H9 (cell line): ENCODE measurements at regions not wholly inside any gene's neighbourhood (a gene's known extent, or its start where the extent isn't known, plus 50 kb on each side); places are given as distances from the start of the nearest gene placed in this dataset.
"Not testable (repeated sequence)": the region's sequence is repeated elsewhere in the genome, so short reads cannot be mapped to it uniquely, and the experiment has no call there.

Experiments used
- DNase-seq: peaks from one replicate; pipeline ENCODE4 v3.0.0-alpha.2; 2017
- H2AFZ ChIP-seq: one replicate; pipeline ENCODE4 v1.6.1; 2013; ENCODE audit warnings: mild to moderate bottlenecking, low read length, control low read depth, moderate library complexity
- H2AK5ac ChIP-seq: 2 replicates; pipeline ENCODE4 v1.6.1; 2013; ENCODE audit warnings: low read length, control low read depth, mixed read lengths; ENCODE audit not compliant: insufficient read length
- H2BK120ac ChIP-seq: one replicate; pipeline ENCODE4 v1.6.1; 2013; ENCODE audit warnings: low read depth, mild to moderate bottlenecking, low read length, control low read depth, inconsistent platforms; ENCODE audit not compliant: poor library complexity, severe bottlenecking
- H2BK12ac ChIP-seq: 2 replicates; pipeline ENCODE4 v1.6.1; 2013; ENCODE audit warnings: low read length, control low read depth, mixed read lengths, low read depth; ENCODE audit not compliant: insufficient read length
- H2BK15ac ChIP-seq: 2 replicates; pipeline ENCODE4 v1.6.1; 2013; ENCODE audit warnings: low read depth, low read length, control low read depth
- H2BK20ac ChIP-seq: one replicate; pipeline ENCODE4 v1.6.1; 2013; ENCODE audit warnings: low read depth, mild to moderate bottlenecking, low read length, control low read depth, inconsistent platforms; ENCODE audit not compliant: poor library complexity, severe bottlenecking
- H2BK5ac ChIP-seq: 2 replicates; pipeline ENCODE4 v1.6.1; 2013; ENCODE audit warnings: low read length, control low read depth, mixed read lengths; ENCODE audit not compliant: insufficient read length
- H3K14ac ChIP-seq: 2 replicates; pipeline ENCODE4 v1.6.1; 2013; ENCODE audit warnings: low read length, control low read depth; ENCODE audit not compliant: insufficient read depth
- H3K18ac ChIP-seq: 2 replicates; pipeline ENCODE4 v1.6.1; 2013; ENCODE audit warnings: low read depth, mild to moderate bottlenecking, mixed read lengths, low read length, control low read depth; ENCODE audit not compliant: insufficient read length
- H3K23ac ChIP-seq: 2 replicates; pipeline ENCODE4 v1.6.1; 2013; ENCODE audit warnings: low read length, control low read depth, mixed read lengths, low read depth; ENCODE audit not compliant: insufficient read length
- H3K23me2 ChIP-seq: 2 replicates; pipeline ENCODE4 v1.6.1; 2013; ENCODE audit warnings: low read depth, mild to moderate bottlenecking, mixed read lengths, low read length, control low read depth; ENCODE audit not compliant: insufficient read length, poor library complexity, severe bottlenecking
- H3K27ac ChIP-seq: 2 replicates; pipeline ENCODE4 v1.5.1; 2013; ENCODE audit warnings: low read length, control low read depth, mixed read lengths, low read depth; ENCODE audit not compliant: insufficient read length
- H3K27me3 ChIP-seq: 2 replicates; pipeline ENCODE4 v1.6.1; 2013; ENCODE audit warnings: low read length, control low read depth, inconsistent platforms; ENCODE audit not compliant: insufficient read depth
- H3K4ac ChIP-seq: 2 replicates; pipeline ENCODE4 v1.6.1; 2013; ENCODE audit warnings: low read depth, mild to moderate bottlenecking, control low read depth, inconsistent platforms, low read length, moderate library complexity
- H3K4me1 ChIP-seq: 2 replicates; pipeline ENCODE4 v1.6.1; 2013; ENCODE audit warnings: low read length, control low read depth, inconsistent platforms; ENCODE audit not compliant: insufficient read depth
- H3K4me2 ChIP-seq: 2 replicates; pipeline ENCODE4 v1.6.1; 2013; ENCODE audit warnings: low read length, control low read depth, mixed read lengths; ENCODE audit not compliant: insufficient read length, insufficient read depth
- H3K56ac ChIP-seq: 2 replicates; pipeline ENCODE4 v1.6.1; 2013; ENCODE audit warnings: low read depth, mild to moderate bottlenecking, mixed read lengths, low read length, control low read depth; ENCODE audit not compliant: insufficient read length
- H3K79me1 ChIP-seq: 2 replicates; pipeline ENCODE4 v1.6.1; 2013; ENCODE audit warnings: low read depth, mild to moderate bottlenecking, moderate library complexity, low read length, control low read depth, inconsistent platforms; ENCODE audit not compliant: insufficient read depth, poor library complexity, severe bottlenecking
- H3K79me2 ChIP-seq: 2 replicates; pipeline ENCODE4 v1.6.1; 2013; ENCODE audit warnings: low read length, control low read depth, inconsistent platforms; ENCODE audit not compliant: insufficient read depth
- H3K9ac ChIP-seq: 2 replicates; pipeline ENCODE4 v1.6.1; 2013; ENCODE audit warnings: low read length, control low read depth, mixed read lengths; ENCODE audit not compliant: insufficient read length; ENCODE audit errors: extremely low read depth
- H3K9me3 ChIP-seq: one replicate; pipeline ENCODE4 v1.6.1; 2013; ENCODE audit warnings: low read depth, low read length, inconsistent platforms; ENCODE audit not compliant: control insufficient read depth
- H3T11ph ChIP-seq: one replicate; pipeline ENCODE4 v1.6.1; 2013; ENCODE audit warnings: mild to moderate bottlenecking, low read length, control low read depth, inconsistent platforms
- H4K20me1 ChIP-seq: one replicate; pipeline ENCODE4 v1.6.1; 2013; ENCODE audit not compliant: control insufficient read depth, insufficient read length, insufficient read depth
- H4K5ac ChIP-seq: 2 replicates; pipeline ENCODE4 v1.6.1; 2013; ENCODE audit warnings: low read depth, mild to moderate bottlenecking, mixed read lengths, low read length, control low read depth; ENCODE audit not compliant: insufficient read length
- H4K8ac ChIP-seq: replicated peaks from 2 replicates; pipeline ENCODE4 v1.6.1; 2013; ENCODE audit warnings: low read length, control low read depth, mixed read lengths, low read depth; ENCODE audit not compliant: insufficient read length
- H4K91ac ChIP-seq: 2 replicates; pipeline ENCODE4 v1.6.1; 2013; ENCODE audit warnings: low read depth, mild to moderate bottlenecking, moderate library complexity, mixed read lengths, low read length, control low read depth; ENCODE audit not compliant: insufficient read length
- H3K27ac Mint-ChIP-seq, 3 experiments: 2 replicates in 2 of 3; 3 replicates in 1 of 3; pipeline ENCODE4 v1.8.0; 2020 to 2021; ENCODE audit warnings: mixed read lengths in 3 of 3, mild to moderate bottlenecking in 1 of 3, moderate library complexity in 1 of 3
- H3K27me3 Mint-ChIP-seq: 2 replicates; pipeline ENCODE4 v1.8.0; 2021; ENCODE audit warnings: low read depth, mild to moderate bottlenecking, moderate library complexity, mixed read lengths
- H3K36me3 Mint-ChIP-seq, 3 experiments: 2 replicates in 2 of 3; 3 replicates in 1 of 3; pipeline ENCODE4 v1.8.0; 2020 to 2021; ENCODE audit warnings: low read depth in 3 of 3, mixed read lengths in 3 of 3; ENCODE audit not compliant: insufficient read depth in 1 of 3
- H3K4me1 Mint-ChIP-seq, 2 experiments: 2 replicates each; pipeline ENCODE4 v1.8.0; 2020; ENCODE audit warnings: mixed read lengths in 2 of 2
- H3K4me3 Mint-ChIP-seq, 2 experiments: 2 replicates in 1 of 2; 3 replicates in 1 of 2; pipeline ENCODE4 v1.8.0; 2020 to 2021; ENCODE audit warnings: mild to moderate bottlenecking in 2 of 2, mixed read lengths in 2 of 2, moderate library complexity in 1 of 2
- H3K9me3 Mint-ChIP-seq, 2 experiments: 2 replicates in 1 of 2; 3 replicates in 1 of 2; pipeline ENCODE4 v1.8.0; 2020; ENCODE audit warnings: mild to moderate bottlenecking in 2 of 2, mixed read lengths in 2 of 2, moderate library complexity in 1 of 2
- CTCF ChIP-seq: fragments of 200-600 bp; sonication (generic); conservative IDR thresholded peaks from 3 replicates; pipeline ENCODE4 v1.8.0; 2021; ENCODE audit warnings: antibody characterized with exemption, mild to moderate bottlenecking
- WGBS: extraction: QIAGEN DNeasy Blood & Tissue Kit; methylation state at CpG from one replicate; pipeline ENCODE4 v1.1.7; 2013; ENCODE audit warnings: missing lambda C conversion rate, low lambda C conversion rate, mixed read lengths; ENCODE audit not compliant: insufficient read length; ENCODE audit errors: extremely low coverage; 5-methylcytosine and 5-hydroxymethylcytosine counted together

- Histone ChIP-seq H2BK15ac (no peak overlapping the region), H3K27ac (no peak overlapping the region), H3K79me2 (no peaks in the 10 kb centered on the region), H3K9me3 (no peaks in the 10 kb centered on the region), H2AK5ac (no peak overlapping the region), H3K18ac (no peak overlapping the region), H3K4ac (no peak overlapping the region), H4K91ac (no peak overlapping the region), H4K20me1 (no peaks in the 10 kb centered on the region), H3K23ac (no peak overlapping the region), H3T11ph (no peak overlapping the region), H3K9ac (no peak overlapping the region), H3K27me3 (no peaks in the 10 kb centered on the region), H2BK12ac (no peak overlapping the region), H2BK5ac (no peak overlapping the region), H3K4me2 (no peak overlapping the region), H4K8ac (no peak overlapping the region), H2BK20ac (no peak overlapping the region), H4K5ac (no peak overlapping the region), H2AFZ (no peak overlapping the region), H3K23me2 (no peaks in the 10 kb centered on the region), H3K4me1 (no peaks in the 10 kb centered on the region), H3K56ac (no peak overlapping the region), H3K79me1 (no peaks in the 10 kb centered on the region), H2BK120ac (no peak overlapping the region), H3K14ac (no peak overlapping the region)
- Mint-ChIP-seq H3K4me1 (peaks cover 22 to 34% of the 10 kb centered on the region in 2 experiments), H3K27ac (no peak overlapping the region; a peak in 1 of 7 replicates), H3K4me3 (no peak overlapping the region), H3K27me3 (peaks cover 1% of the 10 kb centered on the region), H3K9me3 (peaks cover 3% of the 10 kb centered on the region in 2 experiments; a peak in 2 of 5 replicates), H3K36me3 (no peaks in the 10 kb centered on the region)
- DNase-seq, result no peak
- no CpG with 5 or more reads among the region's 11 CpGs for WGBS
- no peak for TF ChIP-seq CTCF
Measured at GRCh38 chr14:37870632-37871346, 275.4 kb downstream of the TTC6 start.

GRCh38 chr14:37874065-37874428 is 278.6 kb downstream of the TTC6 start:
- H3K56ac ChIP-seq, H3T11ph ChIP-seq, H3K79me1 ChIP-seq, H3K79me2 ChIP-seq, H3K14ac ChIP-seq, H3K27me3 ChIP-seq, H3K4ac ChIP-seq, H3K4me1 ChIP-seq, H3K18ac ChIP-seq, H3K27ac ChIP-seq, H3K23me2 ChIP-seq, H3K9ac ChIP-seq, H3K23ac ChIP-seq, H2AK5ac ChIP-seq, H4K20me1 ChIP-seq, H3K36me3 Mint-ChIP-seq, H4K5ac ChIP-seq, H2BK5ac ChIP-seq, H2BK15ac ChIP-seq, H4K91ac ChIP-seq, DNase-seq, H3K4me3 Mint-ChIP-seq, H3K9me3 ChIP-seq, H4K8ac ChIP-seq, H3K27me3 Mint-ChIP-seq, H2BK20ac ChIP-seq, H2BK12ac ChIP-seq, H3K4me2 ChIP-seq, H2BK120ac ChIP-seq, H2AFZ ChIP-seq, H3K9me3 Mint-ChIP-seq: not testable (repeated sequence)
- H3K4me1 Mint-ChIP-seq, result peaks cover 20 to 32% of the 10 kb centered on the region in 2 experiments
- no CpG with 5 or more reads among the region's 10 CpGs for WGBS
- H3K27ac Mint-ChIP-seq, result peak overlapping the region in 1 of 3 experiments; percentile 72; a peak in 1 of 7 replicates
